Uterus (tissue), 3 donors: ENCODE measurements at regions not wholly inside any gene's neighbourhood (a gene's known extent, or its start where the extent isn't known, plus 50 kb on each side); places are given as distances from the start of the nearest gene placed in this dataset.
"Not testable (repeated sequence)": the region's sequence is repeated elsewhere in the genome, so short reads cannot be mapped to it uniquely, and the experiment has no call there.

Experiments
- DNase-seq, 2 donors: peaks; one replicate each; pipeline ENCODE4 v3.0.0-alpha.2; 2019 to 2020
- H3K27ac ChIP-seq, 2 donors: fragments of 200-600 bp; sonication (generic); 1 replicate in 1 of 2; 2 replicates in 1 of 2; pipeline ENCODE4 v1.5.1; 2016 to 2018
- H3K27me3 ChIP-seq, 2 donors: fragments of 200-600 bp; sonication (generic); one replicate each; pipeline ENCODE4 v1.5.1; 2018 to 2019; ENCODE audit warnings: control low read depth in 1 of 2
- H3K36me3 ChIP-seq, 2 donors: fragments of 200-600 bp; sonication (generic); one replicate each; pipeline ENCODE4 v1.5.1; 2019; ENCODE audit warnings: control low read depth in 1 of 2
- H3K4me1 ChIP-seq, 2 donors: fragments of 200-600 bp; sonication (generic); one replicate each; pipeline ENCODE4 v1.5.1; 2018 to 2019; ENCODE audit warnings: control low read depth in 1 of 2
- H3K4me3 ChIP-seq, 2 donors: fragments of 200-600 bp; sonication (generic); 1 replicate in 1 of 2; 2 replicates in 1 of 2; pipeline ENCODE4 v1.5.1; 2018 to 2019; ENCODE audit warnings: mild to moderate bottlenecking in 1 of 2
- H3K9me3 ChIP-seq, 2 donors: fragments of 200-600 bp; sonication (generic); one replicate each; pipeline ENCODE4 v1.5.1; 2019; ENCODE audit warnings: control low read depth in 1 of 2
- CTCF ChIP-seq, 4 experiments: fragments of 200-600 bp in 2 of 4; fragments of 450-650 bp in 2 of 4; sonication (generic) in 2 of 4; IDR thresholded peaks; one replicate each; pipeline ENCODE4 v1.5.1; 2016 to 2019; ENCODE audit warnings: antibody characterized with exemption in 4 of 4, mild to moderate bottlenecking in 2 of 4, moderate library complexity in 1 of 4
- POLR2A ChIP-seq, 2 donors: fragments of 450-650 bp; IDR thresholded peaks; one replicate each; pipeline ENCODE4 v1.6.1; 2016; ENCODE audit warnings: antibody characterized with exemption in 2 of 2, mild to moderate bottlenecking in 1 of 2, moderate library complexity in 1 of 2
- intact Hi-C: fragments of 100-400 bp; cut with DNase I; formaldehyde crosslinking; loops from one replicate; pipeline ENCODE4 v1.15.1; 2023; ENCODE audit warnings: low total_unique reads
- donor health status: DM: yes; HTN: yes; CAD: no.

- H3K27ac ChIP-seq, result peak overlapping the region; percentile 0 to 53
- no peak for DNase-seq
- no peaks in the 10 kb centered on the region for H3K4me1 ChIP-seq
- H3K27me3 ChIP-seq, result no peaks in the 10 kb centered on the region
- intact Hi-C loops, result no loop called here
- H3K9me3 ChIP-seq, result no peaks in the 10 kb centered on the region
- TF ChIP-seq CTCF (IDR thresholded peaks at IDR 0.05), result no peak
- no peak for TF ChIP-seq POLR2A (IDR thresholded peaks at IDR 0.05)
- H3K4me3 ChIP-seq, result no peak overlapping the region
- no peaks in the 10 kb centered on the region for H3K36me3 ChIP-seq
Observed at GRCh38 chr15:57797568-57798267, 91.2 kb downstream of the POLR2M start.

DNA sequence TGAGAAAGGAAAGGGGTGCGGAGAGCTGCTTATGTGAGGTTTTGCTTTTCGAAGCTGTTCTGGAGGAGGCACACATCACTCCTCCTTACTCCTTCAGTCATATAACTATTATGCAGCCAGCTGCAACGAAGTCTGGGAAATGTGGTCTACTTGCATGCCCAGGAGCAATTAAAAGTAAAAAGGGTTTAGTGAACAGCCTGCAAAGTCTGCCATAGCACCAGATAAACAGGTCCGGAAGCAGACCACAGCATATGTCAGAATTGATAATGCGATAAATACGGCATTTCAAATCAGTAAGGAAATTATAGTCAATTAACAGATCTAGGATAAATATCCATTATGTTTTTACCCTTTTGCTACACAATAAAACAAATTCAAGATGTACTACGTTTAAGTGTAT is 99.5 kb downstream of the POLR2M start:
- Histone ChIP-seq H3K9me3 (no peaks in the 10 kb centered on the region), H3K4me3 (no peak overlapping the region), H3K36me3 (no peaks in the 10 kb centered on the region), H3K4me1 (no peaks in the 10 kb centered on the region), H3K27me3 (no peaks in the 10 kb centered on the region), H3K27ac (no peak overlapping the region)
- DNase-seq, result no peak
- intact Hi-C loops, result no loop called here
- no peak for TF ChIP-seq CTCF (IDR thresholded peaks at IDR 0.05)

GRCh38 chr15:57809285-57809684 is 102.8 kb downstream of the POLR2M start:
- intact Hi-C loops, H3K9me3 ChIP-seq, H3K4me3 ChIP-seq, H3K27me3 ChIP-seq, H3K4me1 ChIP-seq, H3K36me3 ChIP-seq, H3K27ac ChIP-seq, DNase-seq: not testable (repeated sequence)

- Histone ChIP-seq H3K27me3 (no peaks in the 10 kb centered on the region), H3K4me1 (no peaks in the 10 kb centered on the region), H3K4me3 (no peak overlapping the region), H3K9me3 (no peaks in the 10 kb centered on the region), H3K27ac (no peak overlapping the region), H3K36me3 (no peaks in the 10 kb centered on the region)
- no peak for DNase-seq
- intact Hi-C loops, result no loop called here
- TF ChIP-seq CTCF (IDR thresholded peaks at IDR 0.05) (no peak), POLR2A (IDR thresholded peaks at IDR 0.05) (no peak)
Observed at GRCh38 chr15:57816599-57816998, 110.1 kb downstream of the POLR2M start.

- H3K4me1 ChIP-seq, result no peaks in the 10 kb centered on the region
- no peak for DNase-seq
- no peaks in the 10 kb centered on the region for H3K9me3 ChIP-seq
- no peak overlapping the region for H3K27ac ChIP-seq
- no peaks in the 10 kb centered on the region for H3K27me3 ChIP-seq
- intact Hi-C loops, result no loop called here
- H3K36me3 ChIP-seq, result no peaks in the 10 kb centered on the region
- TF ChIP-seq POLR2A (IDR thresholded peaks at IDR 0.05), result no peak
- no peak for TF ChIP-seq CTCF (IDR thresholded peaks at IDR 0.05)
- H3K4me3 ChIP-seq, result no peak overlapping the region
Observed at GRCh38 chr15:57819646-57820045, 113.1 kb downstream of the POLR2M start.

GRCh38 chr15:57820119-57820518 is 113.6 kb downstream of the POLR2M start:
- H3K27ac ChIP-seq, result no peak overlapping the region
- H3K27me3 ChIP-seq, result no peaks in the 10 kb centered on the region
- TF ChIP-seq CTCF (IDR thresholded peaks at IDR 0.05), result no peak
- TF ChIP-seq POLR2A (IDR thresholded peaks at IDR 0.05), result no peak
- H3K36me3 ChIP-seq, result no peaks in the 10 kb centered on the region
- intact Hi-C loops, result no loop called here
- H3K4me1 ChIP-seq, result no peaks in the 10 kb centered on the region
- DNase-seq, result no peak
- no peak overlapping the region for H3K4me3 ChIP-seq
- no peaks in the 10 kb centered on the region for H3K9me3 ChIP-seq
